ENCODE measurements at regions not wholly inside any gene's neighbourhood (a gene's known extent, or its start where the extent isn't known, plus 50 kb on each side); places are given as distances from the start of the nearest gene placed in this dataset.

- no peak for TF ChIP-seq RAD21 (IDR thresholded peaks at IDR 0.05 in 1 of 2, conservative IDR thresholded peaks at IDR 0.05 in 1 of 2; ENCODE audit: low read depth in 2 of 2, low read length in 2 of 2)
- TF ChIP-seq MAFK (IDR thresholded peaks at IDR 0.05; ENCODE audit: low read depth, low read length), result no peak
These were observed 634.0 kb upstream of the SEMA3D start (continued) for GRCh38 chr7:85820702-85821443.

Measured in H1 (cell line).